ENCODE measurements at regions not wholly inside any gene's neighbourhood (a gene's known extent, or its start where the extent isn't known, plus 50 kb on each side); places are given as distances from the start of the nearest gene placed in this dataset.

DNA sequence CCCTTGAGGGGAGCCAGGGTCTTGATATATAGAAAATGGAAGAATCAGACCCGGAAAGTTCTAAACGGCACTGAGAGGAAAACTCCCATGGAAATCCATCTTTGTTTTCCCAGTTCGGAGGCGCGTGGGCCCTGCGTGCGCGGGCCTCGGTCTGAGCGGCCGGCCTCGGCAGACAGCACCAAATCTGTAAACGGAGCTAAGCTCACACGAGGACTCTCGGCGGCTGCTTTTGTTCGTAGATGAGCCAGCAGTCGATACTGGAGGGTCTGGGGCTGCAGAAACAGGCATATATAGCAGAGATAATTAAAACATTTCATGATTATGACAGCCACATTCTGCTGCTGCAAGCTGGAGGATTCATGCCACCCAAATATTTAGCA, 68.5 kb upstream of the PPARA start:
- TF ChIP-seq, protein P1, sequence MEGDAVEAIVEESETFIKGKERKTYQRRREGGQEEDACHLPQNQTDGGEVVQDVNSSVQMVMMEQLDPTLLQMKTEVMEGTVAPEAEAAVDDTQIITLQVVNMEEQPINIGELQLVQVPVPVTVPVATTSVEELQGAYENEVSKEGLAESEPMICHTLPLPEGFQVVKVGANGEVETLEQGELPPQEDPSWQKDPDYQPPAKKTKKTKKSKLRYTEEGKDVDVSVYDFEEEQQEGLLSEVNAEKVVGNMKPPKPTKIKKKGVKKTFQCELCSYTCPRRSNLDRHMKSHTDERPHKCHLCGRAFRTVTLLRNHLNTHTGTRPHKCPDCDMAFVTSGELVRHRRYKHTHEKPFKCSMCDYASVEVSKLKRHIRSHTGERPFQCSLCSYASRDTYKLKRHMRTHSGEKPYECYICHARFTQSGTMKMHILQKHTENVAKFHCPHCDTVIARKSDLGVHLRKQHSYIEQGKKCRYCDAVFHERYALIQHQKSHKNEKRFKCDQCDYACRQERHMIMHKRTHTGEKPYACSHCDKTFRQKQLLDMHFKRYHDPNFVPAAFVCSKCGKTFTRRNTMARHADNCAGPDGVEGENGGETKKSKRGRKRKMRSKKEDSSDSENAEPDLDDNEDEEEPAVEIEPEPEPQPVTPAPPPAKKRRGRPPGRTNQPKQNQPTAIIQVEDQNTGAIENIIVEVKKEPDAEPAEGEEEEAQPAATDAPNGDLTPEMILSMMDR (IDR thresholded peaks at IDR 0.05; ENCODE audit: control extremely low read depth, extremely low read depth, low read depth, missing control alignments): no peak
- POLR2A ChIA-PET: no interaction called here
- CTCF ChIA-PET: interaction anchor here (1.0 kb wide), 1 partner anchor 69 kb away, joined by 3 read pairs; no protein-coding TSS in a partner anchor
- no peak for DNase-seq (ENCODE audit: extremely low spot score)

DNA sequence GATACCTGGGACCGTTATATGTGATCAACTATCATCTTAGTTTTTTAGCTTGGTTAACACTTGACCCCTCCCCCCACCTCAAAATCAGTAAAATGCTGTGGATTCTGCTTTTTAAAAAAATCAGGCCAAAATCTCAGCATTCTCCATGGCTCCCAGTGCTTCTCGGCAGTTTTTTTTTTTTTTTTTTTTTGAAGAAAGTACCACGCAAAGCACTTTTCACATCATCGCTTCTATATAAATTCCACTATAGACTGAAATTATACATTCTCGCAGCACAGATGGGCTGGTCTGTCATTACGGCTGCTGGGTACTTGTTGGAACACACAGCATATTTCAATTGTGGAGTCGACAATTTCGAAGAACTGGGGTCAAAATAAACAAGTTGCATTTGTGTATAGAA, 67.7 kb upstream of the PPARA start:
- POLR2A ChIA-PET: no interaction called here
- DNase-seq (ENCODE audit: extremely low spot score): no peak
- TF ChIP-seq, protein P1 (IDR thresholded peaks at IDR 0.05; ENCODE audit: control extremely low read depth, extremely low read depth, low read depth, missing control alignments): no peak
- CTCF ChIA-PET: interaction anchor here (1.0 kb wide), 1 partner anchor 70 kb away, joined by 3 read pairs; no protein-coding TSS in a partner anchor

DNA sequence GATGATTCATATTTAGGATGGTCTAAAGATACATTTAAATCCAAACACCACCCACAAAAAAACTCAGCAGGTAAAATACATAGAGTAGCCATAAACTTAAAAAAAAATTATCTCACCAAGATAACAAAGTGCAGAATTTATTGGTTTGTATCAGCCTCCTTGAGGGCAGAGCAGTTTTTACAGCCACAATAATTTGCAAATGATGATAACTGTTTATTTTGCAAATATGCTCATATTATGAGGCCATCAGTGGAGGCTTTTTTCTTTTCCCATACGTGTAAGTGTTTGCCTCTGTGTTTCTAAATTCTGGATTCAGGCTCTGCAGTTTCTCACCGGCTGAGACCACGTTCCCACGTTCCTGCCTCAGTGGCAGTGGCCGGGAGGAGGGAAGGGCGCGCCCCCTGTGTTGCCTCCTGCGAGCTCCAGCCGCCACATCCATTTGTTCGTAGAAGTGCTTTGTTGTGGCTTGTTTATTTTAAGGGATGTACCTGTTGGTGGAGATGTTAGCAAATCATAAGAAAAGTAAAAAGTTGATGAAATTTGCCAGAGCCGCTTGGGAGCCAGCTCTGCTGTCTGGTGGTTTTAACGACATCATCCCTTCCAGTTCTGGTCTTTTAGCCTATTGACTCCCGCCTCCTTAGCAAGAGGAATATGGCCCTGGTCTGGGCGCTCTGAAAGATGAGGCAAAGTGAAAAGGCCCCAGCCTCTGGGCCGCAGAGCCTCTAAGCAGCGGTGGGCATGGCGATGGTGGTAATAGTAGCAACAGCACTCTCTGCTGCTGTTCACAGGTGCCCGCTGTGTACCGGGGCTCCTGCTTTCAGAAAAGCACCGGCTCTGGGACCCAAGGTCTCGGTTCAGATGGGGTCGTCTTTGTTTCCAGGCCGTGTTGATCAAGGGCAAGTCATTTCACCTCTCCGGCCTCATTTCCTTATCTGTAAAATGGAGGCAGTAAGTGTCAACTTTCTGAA, 66.7 kb upstream of the PPARA start:
- CTCF ChIA-PET: interaction anchor here (0.8 kb wide), 1 partner anchor 78 kb away, joined by 3 read pairs; no protein-coding TSS in a partner anchor
- POLR2A ChIA-PET: no interaction called here
- TF ChIP-seq, protein P1 (IDR thresholded peaks at IDR 0.05; ENCODE audit: control extremely low read depth, extremely low read depth, low read depth, missing control alignments): no peak
- no peak for DNase-seq (ENCODE audit: extremely low spot score)

DNA sequence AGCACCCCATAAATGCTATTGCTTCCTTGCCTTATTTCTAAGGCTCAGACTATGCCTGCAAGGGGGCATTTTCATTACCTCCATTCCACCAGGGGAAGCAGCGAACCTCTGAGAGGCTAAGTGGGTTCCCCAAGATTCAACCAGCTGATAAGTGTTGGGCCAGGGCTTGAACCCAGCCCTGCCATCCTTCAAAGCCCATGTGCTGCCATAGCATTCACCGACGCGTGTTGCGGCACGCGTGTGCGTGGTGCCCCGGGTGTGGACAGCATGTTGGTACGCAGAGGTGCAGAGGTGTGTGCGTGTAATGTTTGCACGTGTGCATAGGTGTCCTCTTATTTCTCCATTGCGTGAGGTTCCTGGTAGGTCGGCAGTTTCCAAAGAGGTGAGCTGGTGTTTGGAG, 66.0 kb upstream of the PPARA start:
- no peak for DNase-seq (ENCODE audit: extremely low spot score)
- CTCF ChIA-PET: interaction anchor here (0.8 kb wide), 1 partner anchor 79 kb away, joined by 3 read pairs; no protein-coding TSS in a partner anchor
- TF ChIP-seq, protein P1 (IDR thresholded peaks at IDR 0.05; ENCODE audit: control extremely low read depth, extremely low read depth, low read depth, missing control alignments): no peak
- POLR2A ChIA-PET: no interaction called here

DNA sequence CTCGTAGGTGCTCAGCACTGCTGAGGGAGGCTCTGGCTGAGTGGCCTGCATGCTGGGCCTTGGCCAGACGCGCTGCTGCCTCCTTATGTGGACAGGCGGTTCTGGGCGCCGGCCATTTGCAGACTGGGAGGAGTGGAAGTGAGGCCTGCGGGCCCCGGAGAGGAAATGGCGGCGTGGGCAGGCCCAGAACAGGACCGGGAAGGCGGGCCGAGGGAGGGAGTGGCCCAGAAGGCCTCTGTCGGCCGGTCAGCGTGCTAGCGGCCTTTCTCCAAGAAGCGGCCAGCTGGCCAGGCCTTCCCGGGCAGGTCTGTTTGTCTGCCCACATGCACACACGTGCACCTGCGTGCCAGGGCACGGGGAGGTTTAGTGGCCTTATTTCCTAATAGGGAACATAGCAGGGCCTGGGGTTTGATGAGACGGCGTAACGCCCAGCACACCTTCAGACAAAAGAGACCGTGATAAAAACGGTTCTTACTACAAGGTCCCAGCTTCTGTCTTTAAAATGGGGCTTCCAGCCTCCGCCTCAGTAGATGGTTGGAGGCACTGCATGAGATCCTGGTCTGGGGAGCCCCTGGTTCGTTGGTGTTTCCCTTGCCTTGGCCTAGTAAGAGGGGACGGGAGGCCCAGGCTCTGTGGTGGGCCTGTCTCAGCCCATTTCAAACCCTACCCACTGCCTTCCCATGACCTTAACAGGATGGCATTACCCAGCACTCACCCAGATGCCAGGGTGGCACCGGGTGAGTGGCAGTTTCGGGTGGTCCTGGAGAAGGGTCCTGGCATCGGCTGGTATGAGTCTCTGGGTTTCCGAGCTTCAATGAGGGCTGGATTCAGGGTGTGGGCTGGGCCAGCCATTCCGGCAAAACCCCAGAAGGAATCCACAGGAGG, 65.1 kb upstream of the PPARA start:
- CTCF ChIA-PET: no interaction called here
- DNase-seq (ENCODE audit: extremely low spot score): no peak
- TF ChIP-seq, protein P1 (IDR thresholded peaks at IDR 0.05; ENCODE audit: control extremely low read depth, extremely low read depth, low read depth, missing control alignments): no peak
- POLR2A ChIA-PET: no interaction called here

DNA sequence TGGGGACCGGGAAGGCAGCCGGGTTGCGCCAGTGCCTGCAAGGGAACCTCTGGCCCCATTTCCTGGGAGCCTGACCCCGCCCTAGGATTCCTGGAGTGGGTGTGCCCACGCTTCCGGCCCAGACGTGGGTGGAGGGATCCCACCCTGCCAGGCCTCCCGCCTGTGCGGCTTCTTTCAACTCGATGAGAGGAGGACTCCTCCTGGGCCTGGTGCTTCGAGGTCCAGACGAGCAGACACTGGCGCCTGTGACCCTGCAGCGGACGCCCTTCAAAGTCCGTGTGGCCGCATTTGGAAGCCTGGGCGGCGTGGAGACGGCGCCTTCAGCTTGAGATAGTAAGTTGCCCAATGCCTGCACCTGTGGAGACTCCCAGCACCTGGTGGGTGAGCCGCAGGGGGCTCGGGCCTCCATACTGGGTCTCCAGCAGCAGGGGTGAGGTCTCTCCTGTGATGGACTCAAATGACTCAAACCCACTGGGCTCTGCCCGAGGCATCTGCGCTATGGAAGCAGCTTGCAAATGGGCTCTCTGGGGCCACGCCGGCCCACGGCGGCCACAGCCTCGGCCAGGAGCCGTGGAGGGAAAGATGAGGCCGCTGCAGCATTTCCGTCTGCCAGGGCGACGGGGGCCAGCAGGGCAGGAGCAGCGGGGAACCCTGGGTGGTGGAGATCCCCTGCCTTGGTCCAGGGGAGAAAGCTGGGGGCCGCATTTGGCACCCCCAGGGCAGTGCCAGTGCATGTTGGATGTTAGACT, 64.3 kb upstream of the PPARA start:
- CTCF ChIA-PET: no interaction called here
- no peak for DNase-seq (ENCODE audit: extremely low spot score)
- POLR2A ChIA-PET: no interaction called here
- TF ChIP-seq, protein P1 (IDR thresholded peaks at IDR 0.05; ENCODE audit: control extremely low read depth, extremely low read depth, low read depth, missing control alignments): no peak
